ENCODE measurements at regions not wholly inside any gene's neighbourhood (a gene's known extent, or its start where the extent isn't known, plus 50 kb on each side); places are given as distances from the start of the nearest gene placed in this dataset.
"Not testable (repeated sequence)": the region's sequence is repeated elsewhere in the genome, so short reads cannot be mapped to it uniquely, and the experiment has no call there.

DNA sequence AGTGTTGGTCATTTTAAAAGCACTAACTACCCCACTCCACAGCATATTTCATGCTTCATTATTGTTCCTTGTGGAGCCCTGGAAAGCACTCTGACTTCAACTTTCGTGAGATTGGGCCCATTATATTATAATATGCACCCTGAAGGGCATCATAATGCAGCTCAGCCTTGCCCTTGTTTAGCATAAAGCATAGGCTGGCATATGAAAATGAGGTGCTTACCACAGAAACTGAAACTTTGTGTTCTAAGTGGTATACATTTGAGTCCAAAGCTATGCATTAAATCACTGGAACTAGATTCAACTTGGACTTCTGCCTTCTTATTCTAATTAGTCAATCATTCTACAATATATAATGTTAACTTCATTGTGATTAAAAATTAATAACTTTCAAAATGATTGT is 1027.9 kb downstream of the STIM2 start:
- DNase-seq = no peak

DNA sequence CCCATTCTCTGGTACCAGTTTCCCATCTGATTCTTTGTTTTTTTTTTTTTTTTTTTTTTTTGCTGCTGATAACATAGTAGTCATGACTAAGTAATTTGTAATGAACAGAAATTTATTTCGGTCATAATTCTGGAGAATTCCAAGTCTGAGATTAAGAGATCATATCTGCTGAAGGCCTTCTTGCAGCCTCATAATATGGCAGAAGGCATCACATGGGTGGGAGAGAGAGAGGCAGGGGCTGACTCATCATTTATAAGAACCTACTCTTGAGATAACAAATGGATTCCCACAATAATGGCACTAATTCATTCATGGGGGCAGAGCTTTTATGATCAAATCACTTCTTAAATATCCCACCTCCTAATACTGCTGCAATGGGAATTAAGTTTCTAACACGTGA is 1034.3 kb downstream of the STIM2 start:
- no peak for DNase-seq

DNA sequence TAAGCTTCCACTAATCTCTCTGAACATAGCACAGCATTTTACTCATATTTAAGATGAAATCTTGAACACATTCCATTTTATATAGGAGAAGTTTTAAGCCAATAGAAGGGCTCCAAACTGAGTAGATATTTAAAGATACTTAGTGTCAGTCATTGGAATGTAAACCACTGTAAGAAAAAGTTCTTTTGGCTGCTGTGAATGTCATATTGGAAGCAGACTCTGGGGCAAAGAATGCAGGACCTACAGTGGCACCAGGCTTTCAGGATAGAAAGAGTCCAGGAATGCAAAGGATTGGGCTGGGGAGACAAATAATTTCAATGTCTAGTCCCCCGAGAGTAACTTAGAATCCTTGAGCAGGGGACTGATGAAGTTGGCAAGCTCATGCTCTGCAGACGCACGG is 1047.7 kb downstream of the STIM2 start:
- no peak for DNase-seq

DNA sequence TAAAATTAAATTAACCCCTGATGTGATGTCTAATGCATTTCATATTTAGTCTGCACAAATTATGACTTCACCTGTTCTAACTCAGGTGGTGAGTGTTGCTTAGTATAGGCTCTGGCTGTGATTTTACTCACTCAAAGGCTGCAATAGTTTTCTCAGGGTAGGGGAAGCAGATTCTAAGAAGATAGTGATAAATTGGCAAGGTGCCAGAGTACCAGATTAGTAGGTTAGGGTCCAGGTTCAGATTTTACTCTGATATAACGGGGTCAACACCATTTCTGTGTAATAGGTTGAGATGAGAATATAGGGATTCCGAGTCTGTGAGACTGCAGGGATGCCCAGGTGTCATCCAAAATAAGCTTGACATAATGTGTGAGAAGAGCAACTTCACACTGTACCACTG is 1049.6 kb downstream of the STIM2 start:
- DNase-seq = no peak

DNA sequence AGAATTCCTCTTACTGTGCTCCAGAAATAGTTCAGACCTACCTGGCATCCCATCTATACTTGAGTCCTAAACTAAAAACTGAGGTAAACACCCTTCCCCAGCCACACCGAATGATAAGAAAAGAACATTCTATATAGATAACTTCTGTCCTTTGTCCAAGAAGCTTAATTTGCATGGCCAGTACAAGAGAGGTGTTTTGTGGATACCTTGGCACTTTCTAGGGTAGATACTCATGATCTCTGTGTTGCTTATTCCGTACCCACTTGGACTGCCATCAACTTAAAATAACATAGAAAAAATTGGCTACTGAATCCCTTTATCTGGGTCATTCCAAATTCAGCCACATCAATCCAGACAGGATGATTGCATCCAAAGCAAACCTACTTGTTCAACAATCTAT is 1050.4 kb downstream of the STIM2 start:
- DNase-seq = no peak

DNA sequence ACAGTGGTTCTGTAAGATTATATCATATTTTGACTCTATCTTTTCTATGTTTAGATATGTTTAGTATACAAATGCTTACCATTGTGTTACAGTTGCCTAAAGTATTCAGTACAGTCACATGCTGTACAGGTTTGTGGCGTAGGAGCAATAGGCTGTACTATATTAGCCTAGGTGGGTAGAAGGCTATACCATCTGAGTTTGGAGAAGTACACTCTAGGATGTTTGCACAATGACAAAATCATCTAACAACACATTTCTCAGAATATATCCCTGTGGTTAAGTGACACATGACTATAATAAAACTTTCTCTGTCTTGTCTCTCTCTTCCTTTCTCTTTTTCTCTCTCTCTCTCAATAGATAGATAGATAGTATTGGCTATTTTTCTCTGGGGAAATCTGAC is 1053.1 kb downstream of the STIM2 start:
- no peak for DNase-seq

DNA sequence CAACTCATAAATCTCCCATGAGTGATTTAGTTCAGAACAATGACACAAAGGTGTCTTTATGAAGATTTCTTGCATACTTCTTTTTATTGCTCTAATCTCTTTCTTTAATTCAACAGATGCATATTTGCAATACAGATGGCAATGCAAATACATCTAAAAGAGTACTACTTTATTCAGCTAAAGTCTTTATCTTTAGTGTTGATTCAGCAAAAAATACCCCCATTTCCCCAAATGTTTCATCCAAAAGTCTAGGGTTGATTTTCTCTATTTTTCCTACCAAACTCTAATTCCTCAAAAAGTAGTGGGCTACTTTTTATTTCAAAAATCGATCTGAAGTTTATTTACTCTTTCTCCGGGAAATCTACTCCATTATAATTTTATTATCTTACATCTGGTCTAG is 1055.2 kb downstream of the STIM2 start:
- DNase-seq = no peak

DNA sequence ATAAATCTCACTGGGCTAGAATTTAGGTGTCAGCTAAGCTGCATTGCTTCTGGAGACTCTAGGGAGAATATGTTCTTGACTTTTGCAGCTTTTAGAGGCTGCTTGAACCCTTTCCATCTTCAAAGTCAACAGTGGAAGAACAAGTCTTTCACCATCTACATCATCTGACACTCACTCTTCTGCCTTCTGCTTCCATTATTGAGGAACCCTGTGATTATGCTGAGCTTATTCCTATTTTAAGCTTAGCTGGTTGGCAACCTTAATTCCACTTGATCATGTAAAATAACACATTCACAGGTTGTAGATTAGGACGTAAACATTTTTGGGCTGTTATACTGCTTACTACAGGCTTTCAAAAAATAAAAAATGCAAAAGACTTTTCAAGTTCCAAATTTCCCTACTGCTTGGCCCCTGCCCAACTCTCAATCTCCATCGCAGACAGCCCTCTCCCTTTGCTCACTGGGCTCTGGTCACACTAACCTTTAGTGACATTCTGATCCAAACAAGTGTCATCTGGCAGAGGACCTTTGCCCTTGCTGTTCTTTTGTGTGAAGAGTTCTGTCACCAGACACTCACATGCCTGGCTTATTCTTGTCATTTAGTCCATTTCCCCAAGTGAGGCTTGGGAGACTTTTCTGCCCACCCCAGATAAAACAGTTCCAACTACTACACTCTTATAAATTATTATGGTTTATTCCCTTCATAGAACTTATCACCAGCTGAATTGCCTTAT is 1056.0 kb downstream of the STIM2 start:
- DNase-seq = no peak

DNA sequence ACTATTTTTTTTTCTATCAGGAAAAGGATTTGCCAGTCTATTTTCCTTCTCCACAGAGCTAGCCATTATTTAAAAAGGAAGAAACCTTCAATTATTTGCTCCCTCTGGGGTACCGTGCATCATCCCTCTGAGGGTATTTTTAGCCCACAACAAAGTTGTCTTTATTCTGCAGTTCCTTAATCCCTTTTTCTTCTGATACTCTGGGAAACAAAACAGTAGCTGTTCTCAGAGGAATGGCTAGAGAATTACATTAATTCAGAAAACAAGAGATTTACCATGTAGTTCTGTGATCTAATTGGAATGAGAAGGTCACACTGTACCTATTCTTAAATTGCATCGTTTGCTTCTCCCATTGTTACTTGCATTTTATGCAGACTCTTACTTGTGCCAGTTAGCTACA is 1056.7 kb downstream of the STIM2 start:
- DNase-seq = no peak

DNA sequence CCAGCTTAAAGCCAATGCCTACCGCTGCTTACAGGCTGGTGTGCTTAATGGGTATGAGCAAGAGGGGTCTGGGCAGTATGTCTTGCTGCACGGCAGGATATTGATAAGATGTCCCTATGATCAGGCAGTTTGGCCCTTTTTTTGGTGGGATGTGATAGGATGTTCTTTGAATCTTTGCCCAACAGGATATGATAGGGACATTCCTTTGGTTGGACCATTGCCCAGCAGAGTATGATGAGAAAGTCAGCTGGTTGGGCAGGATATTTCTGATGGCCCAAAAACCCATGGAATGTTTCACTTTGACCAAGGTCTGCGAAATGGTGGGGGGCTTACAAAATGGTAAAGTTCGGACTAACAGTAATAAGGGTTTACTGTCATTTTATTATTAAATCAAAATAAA is 1060.6 kb downstream of the STIM2 start:
- no peak for DNase-seq

DNA sequence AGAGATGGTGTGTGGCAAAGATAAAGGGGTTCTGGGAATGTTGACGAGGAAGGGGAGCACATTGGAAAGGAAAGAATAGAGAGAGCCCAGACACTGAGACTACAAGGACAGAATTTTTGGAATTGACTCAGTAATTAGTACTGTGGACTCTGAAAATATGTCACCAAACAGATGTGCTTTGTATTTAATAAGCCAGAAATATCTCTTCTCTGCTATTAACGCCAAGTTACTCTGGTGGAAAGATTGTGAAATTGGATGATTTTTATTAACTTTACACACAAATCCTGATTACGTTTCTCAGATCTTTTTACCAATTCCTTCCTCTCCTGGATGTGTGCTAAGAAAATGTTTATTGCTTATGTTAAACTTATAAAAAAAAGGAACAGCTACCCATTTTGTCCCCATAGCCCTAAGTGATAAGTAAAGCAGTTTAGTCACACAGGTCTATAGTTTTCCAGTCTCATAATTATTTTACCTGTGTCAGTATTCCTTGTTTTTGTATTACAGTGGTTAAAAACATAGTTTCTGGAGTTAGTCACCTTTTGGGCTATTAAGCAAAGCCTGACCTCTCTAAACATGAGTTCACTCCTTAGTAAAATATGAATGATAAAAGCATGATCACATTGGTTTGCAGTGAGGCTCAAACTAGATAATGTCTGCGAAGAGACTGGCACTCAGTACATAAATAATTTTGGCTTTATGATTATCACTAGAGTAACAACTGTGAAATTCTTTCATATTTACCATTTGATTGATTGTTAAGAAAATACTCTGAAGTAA is 1068.3 kb downstream of the STIM2 start:
- DNase-seq = no peak

DNA sequence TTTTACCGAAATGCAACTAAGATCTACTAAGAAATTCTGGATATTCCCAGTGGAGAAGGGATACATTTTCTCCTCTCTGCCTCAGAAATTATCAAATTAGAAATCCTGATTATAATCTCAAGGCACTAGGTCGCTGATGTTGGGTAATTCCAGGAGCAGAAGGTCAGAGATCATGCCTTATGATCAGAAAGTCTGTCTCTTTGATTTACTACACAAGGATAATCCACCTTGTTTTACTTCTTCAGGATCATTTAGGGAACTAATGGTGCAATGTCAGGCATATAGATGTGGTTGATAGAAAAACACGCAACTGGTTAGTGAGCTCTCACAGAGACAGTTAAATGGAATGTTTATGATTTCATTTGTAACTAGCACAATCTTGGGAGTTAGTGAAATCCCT is 1069.7 kb downstream of the STIM2 start:
- DNase-seq = no peak

DNA sequence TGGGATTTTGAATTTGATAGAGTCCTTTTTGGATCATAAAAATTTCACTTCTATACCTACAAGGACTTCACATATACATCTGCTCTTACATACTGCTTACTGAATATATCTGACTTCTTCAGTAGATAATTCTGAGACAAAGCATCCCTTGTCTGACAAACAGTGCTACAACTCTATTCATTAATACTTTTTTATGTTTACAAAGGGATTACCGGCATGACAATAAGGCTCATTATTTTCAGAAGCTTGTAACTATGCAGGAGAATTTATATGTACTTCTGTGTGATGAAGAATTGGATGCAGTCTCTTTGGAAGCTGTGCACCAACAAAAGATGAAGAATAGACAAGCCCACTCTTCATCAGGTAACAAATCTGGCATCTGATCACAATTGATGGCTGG is 1070.3 kb downstream of the STIM2 start:
- no peak for DNase-seq

DNA sequence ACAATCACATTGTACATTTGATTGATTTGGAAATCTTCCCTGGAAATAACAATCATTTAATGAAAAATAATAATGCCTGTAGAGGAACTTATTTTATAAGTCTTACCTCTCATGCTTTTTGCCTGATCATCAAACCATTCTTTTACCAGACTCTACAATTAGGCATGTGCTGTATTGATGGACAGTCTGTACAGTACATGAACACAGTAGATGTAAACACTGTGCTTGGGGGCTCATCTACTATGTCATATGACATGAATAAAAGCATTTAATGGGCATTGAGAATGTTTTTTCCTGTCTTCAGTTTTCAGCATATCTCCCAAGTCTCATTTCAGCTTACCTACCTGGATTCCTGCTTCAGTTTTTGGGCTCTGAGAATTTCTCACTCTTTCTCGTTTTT is 1070.9 kb downstream of the STIM2 start:
- DNase-seq = no peak

DNA sequence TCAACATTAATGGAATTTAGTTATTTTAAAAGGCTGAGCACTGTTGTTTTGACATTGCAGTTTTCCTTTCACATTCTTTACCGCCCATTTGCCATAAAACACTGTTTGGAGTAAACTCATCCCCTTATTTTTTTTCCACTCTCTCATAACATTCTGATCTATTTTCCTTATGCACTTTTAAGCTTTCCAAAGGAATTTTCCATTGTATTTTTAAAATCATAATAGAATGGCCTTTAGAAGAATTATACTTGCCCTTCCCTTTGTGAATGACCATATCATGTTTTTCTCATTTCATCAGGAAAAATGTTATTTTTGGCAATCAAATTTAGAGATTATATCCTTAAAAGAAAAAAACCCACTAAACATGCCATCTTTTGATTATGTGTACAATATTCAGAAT is 1074.2 kb downstream of the STIM2 start:
- DNase-seq = no peak

DNA sequence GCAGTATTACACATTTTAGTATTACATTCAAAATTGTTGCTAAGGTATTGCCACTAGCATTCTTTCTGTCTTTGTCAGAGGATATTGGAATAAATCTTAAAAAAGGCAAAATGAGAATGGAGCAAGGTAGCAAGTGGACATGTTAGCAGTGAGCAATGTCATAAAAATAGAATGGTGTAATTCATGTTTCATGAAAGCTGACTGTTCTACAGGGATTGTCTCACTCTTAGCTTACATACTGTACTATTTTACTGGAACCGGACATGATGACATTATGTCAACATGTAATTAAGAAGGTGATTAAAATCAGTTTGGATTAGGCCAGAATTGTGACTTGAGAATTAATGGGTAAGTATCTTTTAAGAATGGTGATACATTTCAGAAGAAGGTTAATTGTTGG is 1086.2 kb downstream of the STIM2 start:
- DNase-seq = no peak

DNA sequence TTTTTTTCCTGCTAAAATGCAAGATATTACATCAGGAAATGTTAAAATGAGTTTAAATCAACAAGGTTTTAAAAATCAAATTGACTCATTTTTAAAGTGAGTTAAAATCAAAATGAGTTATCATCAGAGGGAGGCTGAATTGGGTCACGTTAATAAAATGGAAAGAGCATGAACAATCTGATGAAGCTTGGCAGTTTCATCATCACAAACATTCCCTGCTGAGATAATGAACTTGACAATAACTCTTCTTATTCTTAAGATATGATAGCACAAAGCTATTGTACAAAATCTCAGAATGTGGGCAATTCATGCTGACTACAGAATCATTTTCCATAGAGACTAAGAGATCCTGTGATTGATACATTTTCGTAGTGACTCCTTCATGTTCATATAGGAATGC is 1086.7 kb downstream of the STIM2 start:
- no peak for DNase-seq

DNA sequence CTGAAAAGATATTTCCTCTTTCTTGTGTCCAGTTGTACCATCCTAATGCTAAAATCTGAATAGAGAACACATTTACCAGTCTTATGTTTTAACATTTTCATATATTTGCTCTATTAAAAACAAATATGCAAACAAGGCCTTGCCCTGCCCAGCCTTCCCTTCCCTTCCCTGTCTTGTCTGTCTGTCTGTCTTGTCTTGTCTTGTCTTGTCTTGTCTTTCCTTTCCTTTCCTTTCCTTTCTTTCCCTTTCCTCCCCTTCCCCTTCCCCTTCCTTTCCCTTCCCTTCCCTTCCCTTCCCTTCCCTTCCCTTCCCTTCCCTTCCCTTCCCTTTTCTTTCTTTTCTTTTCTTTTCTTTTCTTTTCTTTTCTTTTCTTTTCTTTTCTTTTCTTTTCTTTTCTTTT is 1103.5 kb downstream of the STIM2 start:
- DNase-seq = no peak

DNA sequence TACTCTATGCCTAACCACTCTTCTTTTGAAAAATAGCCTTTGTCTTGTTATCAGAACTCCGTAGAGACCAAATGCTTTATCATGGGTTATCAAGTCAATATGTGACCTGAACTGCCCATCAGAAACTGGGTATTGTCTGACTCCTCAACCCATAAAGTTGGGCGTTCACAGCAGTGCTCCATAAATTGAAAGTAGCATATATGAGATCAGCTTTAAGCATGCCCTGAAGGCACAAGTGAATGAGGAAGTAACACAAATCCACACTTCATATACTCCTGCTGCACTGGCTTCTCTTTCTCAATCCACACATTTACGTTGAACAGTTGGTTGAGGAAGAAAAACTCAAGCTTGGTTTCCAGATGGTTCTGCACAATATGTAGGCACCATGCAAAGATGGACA is 1106.0 kb downstream of the STIM2 start:
- DNase-seq = no peak

DNA sequence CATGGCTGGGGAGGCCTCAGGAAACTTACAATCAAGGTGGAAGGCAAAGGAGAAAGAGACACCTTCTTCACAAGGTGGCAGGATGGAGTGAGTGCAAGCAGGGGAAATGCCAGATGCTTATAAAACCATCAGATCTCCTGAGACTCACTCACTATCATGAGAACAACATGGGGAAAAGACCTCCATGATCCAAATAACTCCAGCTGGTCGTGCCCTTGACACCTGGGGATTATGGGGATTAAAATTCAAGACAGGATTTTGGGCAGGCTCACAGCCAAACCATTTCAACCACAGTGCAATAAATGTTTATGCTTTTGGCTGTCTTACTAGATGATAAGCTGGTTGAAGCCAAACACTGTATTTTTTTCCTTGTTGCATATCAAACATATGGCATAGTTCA is 1112.4 kb downstream of the STIM2 start:
- no peak for DNase-seq

DNA sequence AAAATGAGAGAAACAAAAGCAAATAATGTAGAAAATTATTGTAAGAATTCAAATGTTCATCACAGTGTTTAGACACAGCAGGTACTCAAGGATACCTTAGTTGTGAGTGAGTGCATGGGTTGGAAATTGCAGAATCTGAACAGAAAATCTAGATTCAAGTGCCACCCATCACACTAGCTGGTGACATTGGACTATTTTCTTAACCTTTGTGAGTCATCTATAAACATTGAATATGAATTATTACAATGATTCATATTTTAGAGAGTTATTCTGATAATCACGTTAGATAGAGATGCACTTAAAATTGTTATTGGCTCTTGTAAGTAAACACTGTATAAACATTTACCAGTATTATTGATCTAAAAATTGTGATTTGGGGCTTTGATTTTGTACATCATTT is 1113.1 kb downstream of the STIM2 start:
- no peak for DNase-seq

DNA sequence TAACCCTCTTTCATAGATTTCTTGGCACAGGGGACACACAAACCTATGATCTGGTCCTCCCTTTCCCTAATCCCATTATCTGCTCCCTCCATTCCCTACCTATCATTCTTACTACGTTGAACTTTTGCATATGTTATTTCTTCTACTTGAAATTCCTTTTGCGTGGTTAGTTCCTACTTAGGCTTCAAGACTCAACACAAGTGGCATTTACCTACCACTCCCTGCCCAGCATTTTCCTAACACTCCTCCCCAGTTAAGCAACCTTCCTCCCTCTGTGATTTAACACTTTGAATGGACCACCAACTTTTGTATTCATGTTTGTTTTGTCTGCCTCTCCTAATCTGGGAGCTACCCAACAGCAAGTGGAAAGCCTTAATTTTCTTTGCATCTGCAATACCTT is 1113.7 kb downstream of the STIM2 start:
- no peak for DNase-seq

DNA sequence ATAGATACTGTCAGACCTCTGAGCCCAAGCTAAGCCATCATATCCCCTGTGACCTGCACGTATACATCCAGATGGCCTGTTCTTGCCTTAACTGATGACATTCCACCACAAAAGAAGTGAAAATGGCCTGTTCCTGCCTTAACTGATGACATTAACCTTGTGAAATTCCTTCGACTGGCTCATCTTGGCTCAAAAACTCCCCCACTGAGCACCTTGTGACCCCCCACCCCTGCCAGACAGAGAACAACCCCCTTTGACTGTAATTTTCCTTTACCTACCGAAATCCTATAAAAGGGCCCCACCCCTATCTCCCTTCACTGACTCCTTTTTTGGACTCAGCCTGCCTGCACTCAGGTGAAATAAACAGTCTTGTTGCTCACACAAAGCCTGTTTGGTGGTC is 1114.2 kb downstream of the STIM2 start:
- not testable (repeated sequence) for DNase-seq

DNA sequence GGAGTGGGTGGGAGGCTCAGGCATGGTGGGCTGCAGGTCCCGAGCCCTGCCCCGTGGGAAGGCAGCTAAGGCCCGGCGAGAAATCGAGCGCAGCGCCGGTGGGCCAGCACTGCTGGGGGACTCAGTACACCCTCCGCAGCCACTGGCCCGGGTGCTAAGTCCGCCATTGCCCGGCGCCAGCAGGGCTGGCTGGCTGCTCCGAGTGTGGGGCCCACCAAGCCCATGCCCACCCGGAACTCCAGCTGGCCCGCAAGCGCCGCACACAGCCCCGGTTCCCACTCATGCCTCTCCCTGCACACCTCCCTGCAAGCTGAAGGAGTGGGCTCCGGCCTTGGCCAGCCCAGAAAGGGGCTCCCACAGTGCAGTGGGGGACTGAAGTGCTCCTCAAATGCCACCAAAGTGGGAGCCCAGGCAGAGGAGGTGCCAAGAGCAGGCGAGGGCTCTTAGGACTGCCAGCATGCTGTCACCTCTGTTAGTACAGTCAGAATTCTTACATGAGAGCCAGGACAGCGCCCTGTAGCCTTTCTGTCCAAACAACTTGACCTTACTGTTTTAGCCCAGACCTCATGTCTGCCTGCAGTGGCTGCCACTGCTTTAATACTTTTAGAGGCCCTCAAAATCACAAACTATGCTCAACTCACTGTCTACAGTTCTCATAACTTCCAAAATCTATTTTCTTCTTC is 1117.9 kb downstream of the STIM2 start:
- not testable (repeated sequence) for DNase-seq

Data from CD4-positive, alpha-beta T cell treated with Interleukin-17A for 4 hours (primary cell).